GM12892 (cell line): ENCODE measurements at regions not wholly inside any gene's neighbourhood (a gene's known extent, or its start where the extent isn't known, plus 50 kb on each side); places are given as distances from the start of the nearest gene placed in this dataset.
"Not testable (repeated sequence)": the region's sequence is repeated elsewhere in the genome, so short reads cannot be mapped to it uniquely, and the experiment has no call there.

Source experiments
- POLR2A ChIP-seq: IDR thresholded peaks from 2 replicates; pipeline ENCODE4 v1.6.1; 2011; ENCODE audit warnings: low read depth, low read length, control low read depth
- POLR2AphosphoS5 ChIP-seq: IDR thresholded peaks from 2 replicates; pipeline ENCODE4 v1.6.1; 2011; ENCODE audit warnings: low read depth, low read length, control low read depth

DNA sequence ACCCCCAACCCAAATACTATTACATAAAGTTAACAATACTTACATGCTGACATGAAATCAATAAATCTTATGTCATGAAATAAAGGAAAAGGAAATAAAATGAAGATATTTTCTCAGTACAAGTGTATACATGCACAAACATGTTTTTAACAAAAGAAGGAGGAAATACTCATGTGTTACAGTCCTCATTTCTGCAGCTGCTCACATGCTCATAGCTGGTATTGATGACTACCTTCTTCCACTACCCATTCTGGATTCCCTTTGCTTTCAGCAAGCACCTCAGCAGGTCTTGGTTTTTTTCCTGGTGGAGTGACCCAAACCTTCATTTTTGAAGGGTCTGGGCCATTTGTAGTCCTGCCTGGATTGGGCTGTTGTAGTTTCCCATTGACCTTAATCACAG is 278.5 kb downstream of the SPRY2 start:
- TF ChIP-seq POLR2A, POLR2AphosphoS5: not testable (repeated sequence)
